HEK293 (cell line): ENCODE measurements at regions not wholly inside any gene's neighbourhood (a gene's known extent, or its start where the extent isn't known, plus 50 kb on each side); places are given as distances from the start of the nearest gene placed in this dataset.

Experiments used
- CTCF ChIA-PET: fragments of 350-600 bp; formaldehyde crosslinking; extraction: SDS; loops from one replicate; lab custom pipeline; 2021; ENCODE audit warnings: antibody characterized with exemption; lab: Yijun Ruan, JAX
- POLR2A ChIA-PET: fragments of 300-600 bp; formaldehyde crosslinking; extraction: SDS; loops from one replicate; lab custom pipeline; 2020; ENCODE audit warnings: antibody characterized with exemption, inconsistent platforms; lab: Yijun Ruan, JAX
- H3K27ac ChIP-seq: fragments of 200-500 bp; sonication (Bioruptor generic); 2 replicates; pipeline ENCODE4 v1.5.1; 2014; ENCODE audit warnings: low read depth, low read length, control low read depth, inconsistent platforms; ENCODE audit errors: extremely low read depth
- H3K36me3 ChIP-seq, 2 experiments: fragments of 200-500 bp in 1 of 2; sonication (Bioruptor generic) in 1 of 2; 1 replicate in 1 of 2; 2 replicates in 1 of 2; pipeline ENCODE4 v1.5.1; 2014 to 2017; ENCODE audit warnings: inconsistent platforms in 2 of 2, low read length in 2 of 2; ENCODE audit not compliant: control insufficient read depth in 2 of 2, insufficient read depth in 1 of 2
- H3K4me1 ChIP-seq: fragments of 200-500 bp; sonication (Bioruptor generic); 2 replicates; pipeline ENCODE4 v1.5.1; 2014; ENCODE audit warnings: mild to moderate bottlenecking, low read length, inconsistent platforms; ENCODE audit not compliant: control insufficient read depth, insufficient read depth
- H3K4me3 ChIP-seq: 2 replicates; pipeline ENCODE4 v1.5.1; 2011; ENCODE audit warnings: low read depth, mild to moderate bottlenecking, control low read depth, low read length, moderate library complexity
- H3K9me3 ChIP-seq: fragments of 200-500 bp; sonication (Bioruptor generic); 2 replicates; pipeline ENCODE4 v1.5.1; 2014; ENCODE audit warnings: low read depth, low read length, inconsistent platforms; ENCODE audit not compliant: control insufficient read depth, insufficient read depth
- ATF2 ChIP-seq: fragments of 450-650 bp; formaldehyde crosslinking; IDR thresholded peaks from 2 replicates; pipeline ENCODE4 v1.5.1; 2016; ENCODE audit warnings: missing biosample characterization, missing genetic modification characterization, low read depth
- GFI1B ChIP-seq: fragments of 450-650 bp; formaldehyde crosslinking; IDR thresholded peaks from 2 replicates; pipeline ENCODE4 v1.5.1; 2016; ENCODE audit warnings: missing biosample characterization, missing genetic modification characterization
- GLIS1 ChIP-seq: fragments of 450-650 bp; formaldehyde crosslinking; IDR thresholded peaks from 2 replicates; pipeline ENCODE4 v1.5.1; 2016; ENCODE audit warnings: missing biosample characterization, missing genetic modification characterization
- KLF7 ChIP-seq: fragments of 450-650 bp; formaldehyde crosslinking; IDR thresholded peaks from 2 replicates; pipeline ENCODE4 v1.5.1; 2016; ENCODE audit warnings: missing biosample characterization, missing genetic modification characterization, borderline replicate concordance
- YY1 ChIP-seq: fragments of 450-650 bp; formaldehyde crosslinking; IDR thresholded peaks from 2 replicates; pipeline ENCODE4 v1.5.1; 2018; ENCODE audit warnings: missing biosample characterization, missing genetic modification characterization
- ZNF174 ChIP-seq: fragments of 450-650 bp; formaldehyde crosslinking; IDR thresholded peaks from 2 replicates; pipeline ENCODE4 v1.5.0; 2017; ENCODE audit warnings: missing biosample characterization, mild to moderate bottlenecking, missing genetic modification characterization
- ZNF175 ChIP-seq: fragments of 450-650 bp; formaldehyde crosslinking; IDR thresholded peaks from 2 replicates; pipeline ENCODE4 v1.5.1; 2016; ENCODE audit warnings: missing biosample characterization, missing genetic modification characterization
- ZNF19 ChIP-seq: fragments of 450-650 bp; formaldehyde crosslinking; IDR thresholded peaks from 2 replicates; pipeline ENCODE4; 2016; ENCODE audit warnings: missing biosample characterization, missing genetic modification characterization, low read depth
- ZNF266 ChIP-seq: fragments of 450-650 bp; formaldehyde crosslinking; IDR thresholded peaks from 2 replicates; pipeline ENCODE4 v1.5.1; 2016; ENCODE audit warnings: missing biosample characterization, missing genetic modification characterization, low read depth
- ZNF335 ChIP-seq: fragments of 450-650 bp; formaldehyde crosslinking; conservative IDR thresholded peaks from 2 replicates; pipeline ENCODE4 v1.5.1; 2016; ENCODE audit warnings: missing biosample characterization, missing genetic modification characterization
- ZNF354C ChIP-seq: fragments of 450-650 bp; formaldehyde crosslinking; IDR thresholded peaks from 2 replicates; pipeline ENCODE4 v1.5.1; 2016; ENCODE audit warnings: missing biosample characterization, missing genetic modification characterization, low read depth, borderline replicate concordance
- ZNF362 ChIP-seq: fragments of 450-650 bp; formaldehyde crosslinking; IDR thresholded peaks from 2 replicates; pipeline ENCODE4 v1.5.1; 2016; ENCODE audit warnings: missing biosample characterization, missing genetic modification characterization
- ZNF521 ChIP-seq: fragments of 450-650 bp; formaldehyde crosslinking; IDR thresholded peaks from 2 replicates; pipeline ENCODE4 v1.5.1; 2017; ENCODE audit warnings: missing biosample characterization, mild to moderate bottlenecking, missing genetic modification characterization
- ZNF560 ChIP-seq: fragments of 450-650 bp; formaldehyde crosslinking; IDR thresholded peaks from 2 replicates; pipeline ENCODE4 v1.5.1; 2017; ENCODE audit warnings: missing biosample characterization, missing genetic modification characterization, borderline replicate concordance
- ZNF621 ChIP-seq: fragments of 450-650 bp; formaldehyde crosslinking; IDR thresholded peaks from 2 replicates; pipeline ENCODE4 v1.5.1; 2017; ENCODE audit warnings: missing biosample characterization, missing genetic modification characterization
- ZNF776 ChIP-seq: fragments of 450-650 bp; formaldehyde crosslinking; IDR thresholded peaks from 2 replicates; pipeline ENCODE4 v1.5.0; 2017; ENCODE audit warnings: missing biosample characterization, missing genetic modification characterization, borderline replicate concordance
- ZNF785 ChIP-seq: fragments of 450-650 bp; formaldehyde crosslinking; IDR thresholded peaks from 2 replicates; pipeline ENCODE4 v1.5.1; 2016; ENCODE audit warnings: missing biosample characterization, missing genetic modification characterization
- ZNF843 ChIP-seq: fragments of 450-650 bp; formaldehyde crosslinking; IDR thresholded peaks from 2 replicates; pipeline ENCODE4 v1.5.1; 2016; ENCODE audit warnings: missing biosample characterization, missing genetic modification characterization
- TF ChIP-seq, protein P1 (sequence below): fragments of 450-650 bp; formaldehyde crosslinking; IDR thresholded peaks from 2 replicates; pipeline ENCODE4 v1.5.1; 2017; ENCODE audit warnings: missing biosample characterization, missing genetic modification characterization
- TF ChIP-seq, protein P2 (sequence below): fragments of 450-650 bp; formaldehyde crosslinking; IDR thresholded peaks from 2 replicates; pipeline ENCODE4 v1.5.1; 2016; ENCODE audit warnings: missing biosample characterization, missing genetic modification characterization
- TF ChIP-seq, protein P3 (sequence below): fragments of 450-650 bp; formaldehyde crosslinking; IDR thresholded peaks from 2 replicates; pipeline ENCODE4 v1.5.1; 2017; ENCODE audit warnings: missing biosample characterization, mild to moderate bottlenecking, missing genetic modification characterization, moderate library complexity

- H3K4me3 ChIP-seq: no peak overlapping the region
- ChIA-PET CTCF (no interaction called here), POLR2A (no interaction called here)
- no peak overlapping the region for H3K27ac ChIP-seq
- H3K4me1 ChIP-seq: peaks cover 21% of the 10 kb centered on the region
- H3K9me3 ChIP-seq: no peaks in the 10 kb centered on the region
- TF ChIP-seq ZNF362 (tag by site-specific recombination): no peak
- TF ChIP-seq YY1: no peak
- no peak for TF ChIP-seq ZNF621
- TF ChIP-seq ZNF785: no peak
- TF ChIP-seq ZNF174 (tag by site-specific recombination): no peak
- no peak for TF ChIP-seq GFI1B (tag by site-specific recombination)
- TF ChIP-seq ZNF335 (tag by site-specific recombination): no peak
- TF ChIP-seq GLIS1 (tag by site-specific recombination): no peak
- TF ChIP-seq, all 188 proteins: peak for 0
- no peaks in the 10 kb centered on the region for H3K36me3 ChIP-seq
These were observed 74.2 kb downstream of the ARF6 start for GRCh38 chr14:49966971-49967630.

- TF ChIP-seq ZNF19 (tag by site-specific recombination) (no peak), ZNF266 (no peak), ZNF843 (tag by site-specific recombination) (no peak), KLF7 (no peak), ZNF521 (tag by site-specific recombination) (no peak), ZNF175 (no peak), ZNF354C (tag by site-specific recombination) (no peak), ATF2 (tag by site-specific recombination) (no peak), ZNF776 (no peak), ZNF560 (tag by site-specific recombination) (no peak)
- TF ChIP-seq, protein P1, sequence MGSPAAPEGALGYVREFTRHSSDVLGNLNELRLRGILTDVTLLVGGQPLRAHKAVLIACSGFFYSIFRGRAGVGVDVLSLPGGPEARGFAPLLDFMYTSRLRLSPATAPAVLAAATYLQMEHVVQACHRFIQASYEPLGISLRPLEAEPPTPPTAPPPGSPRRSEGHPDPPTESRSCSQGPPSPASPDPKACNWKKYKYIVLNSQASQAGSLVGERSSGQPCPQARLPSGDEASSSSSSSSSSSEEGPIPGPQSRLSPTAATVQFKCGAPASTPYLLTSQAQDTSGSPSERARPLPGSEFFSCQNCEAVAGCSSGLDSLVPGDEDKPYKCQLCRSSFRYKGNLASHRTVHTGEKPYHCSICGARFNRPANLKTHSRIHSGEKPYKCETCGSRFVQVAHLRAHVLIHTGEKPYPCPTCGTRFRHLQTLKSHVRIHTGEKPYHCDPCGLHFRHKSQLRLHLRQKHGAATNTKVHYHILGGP (tag by site-specific recombination): no peak
- TF ChIP-seq, protein P2, sequence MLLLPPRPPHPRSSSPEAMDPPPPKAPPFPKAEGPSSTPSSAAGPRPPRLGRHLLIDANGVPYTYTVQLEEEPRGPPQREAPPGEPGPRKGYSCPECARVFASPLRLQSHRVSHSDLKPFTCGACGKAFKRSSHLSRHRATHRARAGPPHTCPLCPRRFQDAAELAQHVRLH: no peak
- TF ChIP-seq, protein P3, sequence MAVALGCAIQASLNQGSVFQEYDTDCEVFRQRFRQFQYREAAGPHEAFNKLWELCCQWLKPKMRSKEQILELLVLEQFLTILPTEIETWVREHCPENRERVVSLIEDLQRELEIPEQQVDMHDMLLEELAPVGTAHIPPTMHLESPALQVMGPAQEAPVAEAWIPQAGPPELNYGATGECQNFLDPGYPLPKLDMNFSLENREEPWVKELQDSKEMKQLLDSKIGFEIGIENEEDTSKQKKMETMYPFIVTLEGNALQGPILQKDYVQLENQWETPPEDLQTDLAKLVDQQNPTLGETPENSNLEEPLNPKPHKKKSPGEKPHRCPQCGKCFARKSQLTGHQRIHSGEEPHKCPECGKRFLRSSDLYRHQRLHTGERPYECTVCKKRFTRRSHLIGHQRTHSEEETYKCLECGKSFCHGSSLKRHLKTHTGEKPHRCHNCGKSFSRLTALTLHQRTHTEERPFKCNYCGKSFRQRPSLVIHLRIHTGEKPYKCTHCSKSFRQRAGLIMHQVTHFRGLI (tag by site-specific recombination): no peak
- TF ChIP-seq, all 188 proteins: peak for 0
- Histone ChIP-seq H3K36me3 (no peaks in the 10 kb centered on the region), H3K27ac (peak overlapping the region; percentile 92), H3K9me3 (no peaks in the 10 kb centered on the region), H3K4me3 (no peak overlapping the region), H3K4me1 (peaks cover 34% of the 10 kb centered on the region)
- POLR2A ChIA-PET: no interaction called here
- CTCF ChIA-PET: interaction anchor here (0.6 kb wide), 1 partner anchor 138 kb away, joined by 5 read pairs; no protein-coding TSS in a partner anchor
These were observed 77.1 kb downstream of the ARF6 start for GRCh38 chr14:49969961-49970360.
